H1 (cell line): ENCODE measurements at regions not wholly inside any gene's neighbourhood (a gene's known extent, or its start where the extent isn't known, plus 50 kb on each side); places are given as distances from the start of the nearest gene placed in this dataset.

Experiments used
- CTCF ChIA-PET: fragments of 300-600 bp; sonication (Branson Sonifier 250); formaldehyde crosslinking; loops from one replicate; lab custom pipeline; 2021; ENCODE audit not compliant: partially characterized antibody; lab: Charles Lee
- POLR2A ChIA-PET: fragments of 300-600 bp; sonication (Branson Sonifier 250); formaldehyde crosslinking; loops from one replicate; lab custom pipeline; 2021; ENCODE audit warnings: inconsistent platforms; ENCODE audit not compliant: partially characterized antibody; lab: Charles Lee
- DNase-seq, 2 experiments: peaks; one replicate each; pipeline versions ENCODE4 v3.0.0 to v3.0.0-alpha.2; 2010 to 2022; ENCODE audit warnings: low spot score in 2 of 2, low read depth in 1 of 2, mixed read lengths in 1 of 2
- FAIRE-seq: peaks from 2 replicates; lab custom pipeline; 2011; peaks lifted over from hg19 to GRCh38; lab: Jason Lieb, UNC
- H2AFZ ChIP-seq: 2 replicates; pipeline ENCODE4 v1.8.1; 2012; ENCODE audit warnings: low read length, inconsistent platforms
- H2AK5ac ChIP-seq: 2 replicates; pipeline ENCODE4 v1.6.1; 2013; ENCODE audit warnings: low read depth, low read length
- H2BK120ac ChIP-seq: replicated peaks from 2 replicates; pipeline ENCODE3; 2013; ENCODE audit warnings: low read depth, low read length, inconsistent platforms
- H2BK12ac ChIP-seq: 2 replicates; pipeline ENCODE4 v1.6.1; 2013; ENCODE audit warnings: low read depth, low read length
- H2BK15ac ChIP-seq: 2 replicates; pipeline ENCODE4 v1.6.1; 2013; ENCODE audit warnings: low read length
- H2BK20ac ChIP-seq: 2 replicates; pipeline ENCODE4 v1.6.1; 2013; ENCODE audit warnings: low read length
- H2BK5ac ChIP-seq: 2 replicates; pipeline ENCODE4 v1.6.1; 2013; ENCODE audit warnings: low read depth, low read length
- H3K14ac ChIP-seq: 2 replicates; pipeline ENCODE4 v1.6.1; 2013; ENCODE audit warnings: inconsistent platforms; ENCODE audit not compliant: insufficient read length
- H3K18ac ChIP-seq: 2 replicates; pipeline ENCODE4 v1.6.1; 2013; ENCODE audit warnings: low read length; ENCODE audit errors: extremely low read depth
- H3K23ac ChIP-seq: 2 replicates; pipeline ENCODE4 v1.6.1; 2013; ENCODE audit warnings: inconsistent platforms; ENCODE audit not compliant: insufficient read length
- H3K23me2 ChIP-seq: 2 replicates; pipeline ENCODE4 v1.6.1; 2013; ENCODE audit warnings: low read depth, low read length
- H3K27ac ChIP-seq: 2 replicates; pipeline ENCODE4 v1.6.1; 2011; ENCODE audit warnings: low read depth, low read length, inconsistent platforms
- H3K27me3 ChIP-seq, 4 experiments: replicated peaks in 1 of 4; 1 replicate in 1 of 4; 2 replicates in 3 of 4; pipeline versions ENCODE4 v1.6.1 to v1.8.1; 2011 to 2013; ENCODE audit warnings: low read length in 3 of 4, mild to moderate bottlenecking in 3 of 4, inconsistent platforms in 2 of 4, mixed read lengths in 2 of 4, moderate library complexity in 1 of 4; ENCODE audit not compliant: control insufficient read depth in 3 of 4, insufficient read depth in 3 of 4; ENCODE audit errors: extremely low read depth in 1 of 4
- H3K36me3 ChIP-seq, 4 experiments: 2 replicates each; pipeline versions ENCODE4 v1.6.1 to v1.8.1; 2011 to 2013; ENCODE audit warnings: mild to moderate bottlenecking in 4 of 4, low read length in 3 of 4, moderate library complexity in 2 of 4, control low read depth in 1 of 4, inconsistent platforms in 1 of 4; ENCODE audit not compliant: insufficient read depth in 4 of 4, control insufficient read depth in 2 of 4
- H3K4ac ChIP-seq: replicated peaks from 2 replicates; pipeline ENCODE3; 2013; ENCODE audit warnings: low read length, low read depth, mixed read lengths, inconsistent platforms; ENCODE audit not compliant: insufficient read length
- H3K4me1 ChIP-seq, 4 experiments: replicated peaks in 1 of 4; 1 replicate in 1 of 4; 2 replicates in 3 of 4; pipeline versions ENCODE4 v1.6.1 to v1.8.1; 2011 to 2013; ENCODE audit warnings: low read length in 3 of 4, inconsistent platforms in 2 of 4, mixed read lengths in 1 of 4; ENCODE audit not compliant: insufficient read depth in 4 of 4, control insufficient read depth in 3 of 4
- H3K4me2 ChIP-seq, 2 experiments: 2 replicates each; pipeline versions ENCODE4 v1.6.1 to v1.8.1; 2011 to 2013; ENCODE audit warnings: low read depth in 2 of 2, low read length in 2 of 2, control low read depth in 1 of 2, inconsistent platforms in 1 of 2, mild to moderate bottlenecking in 1 of 2; ENCODE audit not compliant: insufficient read depth in 1 of 2
- H3K4me3 ChIP-seq, 4 experiments: fragments of 200-600, 300-600 bp in 1 of 4; sonication (generic), shearing (Covaris generic), sonication (Bioruptor Twin) in 1 of 4; 2 replicates each; pipeline versions ENCODE4 v1.5.1 to v1.8.1; 2011 to 2016; ENCODE audit warnings: low read length in 4 of 4, low read depth in 3 of 4, control low read depth in 2 of 4, inconsistent platforms in 2 of 4, mild to moderate bottlenecking in 2 of 4, mixed read lengths in 1 of 4, moderate library complexity in 1 of 4; ENCODE audit not compliant: insufficient read depth in 2 of 4; ENCODE audit errors: extremely low read depth in 1 of 4
- H3K56ac ChIP-seq: replicated peaks from 2 replicates; pipeline ENCODE3; 2013; ENCODE audit warnings: low read depth, mild to moderate bottlenecking, mixed read lengths, low read length, inconsistent platforms; ENCODE audit not compliant: insufficient read length
- H3K79me1 ChIP-seq: 2 replicates; pipeline ENCODE4 v1.6.1; 2013; ENCODE audit warnings: low read depth, low read length, control low read depth
- H3K79me2 ChIP-seq, 2 experiments: 2 replicates each; pipeline versions ENCODE4 v1.6.1 to v1.8.1; 2012 to 2013; ENCODE audit warnings: low read length in 2 of 2, mild to moderate bottlenecking in 2 of 2, inconsistent platforms in 1 of 2; ENCODE audit not compliant: insufficient read depth in 2 of 2, control insufficient read depth in 1 of 2
- H3K9ac ChIP-seq, 4 experiments: replicated peaks in 1 of 4; 1 replicate in 1 of 4; 2 replicates in 3 of 4; pipeline versions ENCODE4 v1.6.1 to v1.8.1; 2011 to 2013; ENCODE audit warnings: low read depth in 3 of 4, low read length in 3 of 4, control low read depth in 2 of 4, mild to moderate bottlenecking in 2 of 4, moderate library complexity in 2 of 4, inconsistent platforms in 1 of 4; ENCODE audit errors: extremely low read depth in 1 of 4
- H3K9me3 ChIP-seq, 2 experiments: 2 replicates each; pipeline versions ENCODE4 v1.6.1 to v1.8.1; 2012 to 2013; ENCODE audit warnings: mild to moderate bottlenecking in 2 of 2, moderate library complexity in 2 of 2, control low read depth in 1 of 2, inconsistent platforms in 1 of 2, low read depth in 1 of 2, low read length in 1 of 2, mixed read lengths in 1 of 2; ENCODE audit not compliant: insufficient read depth in 2 of 2
- H4K20me1 ChIP-seq, 2 experiments: replicated peaks in 1 of 2; 2 replicates each; pipeline versions ENCODE3 to v1.8.1; 2011 to 2013; ENCODE audit warnings: inconsistent platforms in 2 of 2, low read length in 2 of 2, mild to moderate bottlenecking in 1 of 2; ENCODE audit not compliant: insufficient read depth in 2 of 2, control insufficient read depth in 1 of 2
- H4K5ac ChIP-seq: 2 replicates; pipeline ENCODE4 v1.6.1; 2013; ENCODE audit warnings: low read length, low read depth, mixed read lengths, inconsistent platforms; ENCODE audit not compliant: insufficient read length
- H4K8ac ChIP-seq: 2 replicates; pipeline ENCODE4 v1.8.0; 2013; ENCODE audit warnings: mild to moderate bottlenecking, moderate library complexity, low read length, inconsistent platforms; ENCODE audit not compliant: insufficient read depth; ENCODE audit errors: extremely low read depth
- H4K91ac ChIP-seq: replicated peaks from 2 replicates; pipeline ENCODE3; 2013; ENCODE audit warnings: low read length, mixed read lengths, inconsistent platforms; ENCODE audit not compliant: insufficient read length
- CBX5 ChIP-seq: fragments of 300-800, 300-1000 bp; sonication (generic); IDR thresholded peaks from 2 replicates; pipeline ENCODE4 v1.7.1; 2016; ENCODE audit warnings: antibody characterized with exemption, low read length, low read depth
- CREB1 ChIP-seq: IDR thresholded peaks from 2 replicates; pipeline ENCODE4 v1.6.1; 2012; ENCODE audit warnings: inconsistent platforms
- FOSL1 ChIP-seq: IDR thresholded peaks from 2 replicates; pipeline ENCODE4 v1.6.1; 2011; ENCODE audit warnings: mild to moderate bottlenecking, low read depth, low read length, moderate library complexity; ENCODE audit not compliant: insufficient read depth
- HDAC2 ChIP-seq, 2 experiments: fragments of 300-600 bp in 1 of 2; sonication (generic) in 1 of 2; IDR thresholded peaks; 2 replicates each; pipeline ENCODE4 v1.6.1; 2011 to 2012; ENCODE audit warnings: low read depth in 2 of 2, low read length in 2 of 2, mild to moderate bottlenecking in 2 of 2, moderate library complexity in 2 of 2, borderline replicate concordance in 1 of 2, inconsistent platforms in 1 of 2
- HDAC6 ChIP-seq: IDR thresholded peaks from one replicate; pipeline ENCODE4 v1.7.1; 2012; ENCODE audit warnings: low read depth, mild to moderate bottlenecking, inconsistent platforms, low read length, moderate library complexity
- POU5F1 ChIP-seq: IDR thresholded peaks from 2 replicates; pipeline ENCODE4 v1.6.1; 2011; ENCODE audit warnings: low read depth, mild to moderate bottlenecking, low read length, moderate library complexity
- SIRT6 ChIP-seq: IDR thresholded peaks from one replicate; pipeline ENCODE4 v1.7.1; 2012; ENCODE audit warnings: low read length, inconsistent platforms
- WGBS, 2 experiments: shearing (Covaris generic) in 1 of 2; methylation state at CpG; one replicate each; pipeline versions ENCODE4 v1.1.6 to v1.1.7; 2013 to 2015; ENCODE audit warnings: low lambda C conversion rate in 2 of 2, mixed read lengths in 2 of 2, inconsistent platforms in 1 of 2, low coverage in 1 of 2, missing lambda C conversion rate in 1 of 2; ENCODE audit not compliant: insufficient replicate concordance in 2 of 2, insufficient coverage in 1 of 2, insufficient read length in 1 of 2; ENCODE audit errors: extremely low coverage in 1 of 2, missing lambda C conversion rate in 1 of 2; 5-methylcytosine and 5-hydroxymethylcytosine counted together
- TF ChIP-seq, protein P1 (sequence below): IDR thresholded peaks from 2 replicates; pipeline ENCODE4 v1.6.1; 2011; ENCODE audit warnings: low read depth, mild to moderate bottlenecking, low read length; ENCODE audit not compliant: insufficient read depth
- TF ChIP-seq, protein P2 (sequence below): IDR thresholded peaks from 2 replicates; pipeline ENCODE4 v1.6.1; 2012; ENCODE audit warnings: inconsistent platforms
- TF ChIP-seq, protein P3 (sequence below): IDR thresholded peaks from 2 replicates; pipeline ENCODE4 v1.6.1; 2012; ENCODE audit warnings: inconsistent platforms

DNA sequence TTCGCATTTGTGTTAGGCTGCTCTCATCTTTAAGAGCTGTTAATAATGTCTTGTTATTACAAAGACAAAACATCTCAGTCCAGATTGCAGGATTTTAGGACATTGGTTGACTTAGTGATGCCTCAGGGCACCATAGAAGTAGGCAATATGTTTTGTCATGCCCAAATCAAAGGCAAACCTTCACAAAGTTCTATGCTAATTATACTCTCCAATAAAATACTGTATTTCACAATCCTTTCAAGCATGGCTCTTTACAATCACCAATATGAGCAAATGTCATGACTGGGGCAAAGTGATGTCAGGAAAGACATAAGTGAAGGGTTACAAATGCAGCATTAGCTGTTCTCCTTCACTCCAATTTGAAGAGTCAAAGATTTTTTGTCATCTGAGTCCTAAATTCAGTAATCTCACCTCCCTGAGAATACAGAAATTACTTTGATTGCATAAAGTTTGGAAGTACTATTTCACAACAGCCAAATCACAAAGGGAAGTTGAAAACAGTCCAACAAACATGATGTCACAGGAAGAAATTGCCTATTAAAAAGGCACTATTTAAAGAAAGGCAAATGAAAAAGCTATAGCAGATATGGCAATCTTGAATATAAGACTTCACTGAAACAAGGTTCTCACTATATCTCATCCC, 303.2 kb downstream of the PRR16 start:
- Histone ChIP-seq H3K56ac (no peak overlapping the region), H3K27ac (no peak overlapping the region), H3K23me2 (no peaks in the 10 kb centered on the region), H2AK5ac (no peak overlapping the region), H3K36me3 (no peaks in the 10 kb centered on the region), H3K9ac (no peak overlapping the region), H3K27me3 (no peaks in the 10 kb centered on the region), H4K8ac (no peak overlapping the region), H2BK15ac (no peak overlapping the region), H3K14ac (no peak overlapping the region), H3K23ac (no peak overlapping the region), H2AFZ (no peak overlapping the region), H4K5ac (no peak overlapping the region), H3K79me2 (no peaks in the 10 kb centered on the region), H3K4me1 (peaks cover 0 to 4% (median 0%) of the 10 kb centered on the region in 4 experiments; a peak in 1 of 7 replicates), H2BK120ac (no peak overlapping the region), H3K4me2 (no peak overlapping the region), H4K91ac (no peak overlapping the region), H3K4me3 (no peak overlapping the region), H3K18ac (no peak overlapping the region), H3K9me3 (no peaks in the 10 kb centered on the region), H2BK20ac (no peak overlapping the region), H3K4ac (no peak overlapping the region), H4K20me1 (no peaks in the 10 kb centered on the region), H2BK5ac (no peak overlapping the region), H2BK12ac (no peak overlapping the region), H3K79me1 (no peaks in the 10 kb centered on the region)
- TF ChIP-seq, protein P1, sequence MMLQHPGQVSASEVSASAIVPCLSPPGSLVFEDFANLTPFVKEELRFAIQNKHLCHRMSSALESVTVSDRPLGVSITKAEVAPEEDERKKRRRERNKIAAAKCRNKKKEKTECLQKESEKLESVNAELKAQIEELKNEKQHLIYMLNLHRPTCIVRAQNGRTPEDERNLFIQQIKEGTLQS: no peak
- TF ChIP-seq, protein P2, sequence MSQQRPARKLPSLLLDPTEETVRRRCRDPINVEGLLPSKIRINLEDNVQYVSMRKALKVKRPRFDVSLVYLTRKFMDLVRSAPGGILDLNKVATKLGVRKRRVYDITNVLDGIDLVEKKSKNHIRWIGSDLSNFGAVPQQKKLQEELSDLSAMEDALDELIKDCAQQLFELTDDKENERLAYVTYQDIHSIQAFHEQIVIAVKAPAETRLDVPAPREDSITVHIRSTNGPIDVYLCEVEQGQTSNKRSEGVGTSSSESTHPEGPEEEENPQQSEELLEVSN: no peak
- no peak for TF ChIP-seq FOSL1
- TF ChIP-seq HDAC2 (IDR thresholded peaks at IDR 0.05; ENCODE audit: borderline replicate concordance in 1 of 2, low read depth in 2 of 2, low read length in 2 of 2): no peak
- no peak for TF ChIP-seq CREB1
- TF ChIP-seq, protein P3, sequence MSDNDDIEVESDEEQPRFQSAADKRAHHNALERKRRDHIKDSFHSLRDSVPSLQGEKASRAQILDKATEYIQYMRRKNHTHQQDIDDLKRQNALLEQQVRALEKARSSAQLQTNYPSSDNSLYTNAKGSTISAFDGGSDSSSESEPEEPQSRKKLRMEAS: no peak
- no peak for TF ChIP-seq POU5F1
- TF ChIP-seq SIRT6: no peak
- TF ChIP-seq CBX5: no peak
- TF ChIP-seq HDAC6: no peak
- CTCF ChIA-PET: interaction anchor here (1.0 kb wide), 1 partner anchor 12 kb away, joined by 3 read pairs; no protein-coding TSS in a partner anchor
- POLR2A ChIA-PET: no interaction called here
- FAIRE-seq (no peak), DNase-seq (no peak)
- 92% methylated on average over 1 of the region's 1 CpG; no CpG with 5 or more reads in 1 of the 2 experiments for WGBS, 2 experiments
